K562 (cell line): ENCODE measurements at regions not wholly inside any gene's neighbourhood (a gene's known extent, or its start where the extent isn't known, plus 50 kb on each side); places are given as distances from the start of the nearest gene placed in this dataset.

Experiments used
- CHD7 ChIP-seq: fragments of 200-600 bp; sonication (generic); IDR thresholded peaks from one replicate; pipeline ENCODE4 v1.6.1; 2012; ENCODE audit warnings: mild to moderate bottlenecking, low read depth, low read length, inconsistent platforms
- HEY1 ChIP-seq: fragments of 250-450 bp; sonication (Bioruptor Pico); IDR thresholded peaks from 2 replicates; pipeline ENCODE4 v1.5.0; 2020; ENCODE audit warnings: mild to moderate bottlenecking, moderate library complexity, borderline replicate concordance
- KLF16 ChIP-seq: IDR thresholded peaks from 2 replicates; pipeline ENCODE4 v1.6.1; 2016; ENCODE audit warnings: antibody characterized with exemption
- NUFIP1 ChIP-seq: fragments of 450-650 bp; IDR thresholded peaks from 2 replicates; pipeline ENCODE4 v1.6.1; 2018; ENCODE audit not compliant: partially characterized antibody
- PHTF2 ChIP-seq: fragments of 250-450 bp; sonication (Bioruptor Pico); IDR thresholded peaks from 2 replicates; pipeline ENCODE4 v1.5.0; 2021; ENCODE audit warnings: mild to moderate bottlenecking
- PPARD ChIP-seq: fragments of 250-450 bp; sonication (Bioruptor Pico); IDR thresholded peaks from 2 replicates; pipeline ENCODE4 v1.8.0; 2022; ENCODE audit warnings: inconsistent platforms, mild to moderate bottlenecking, moderate library complexity
- SIN3A ChIP-seq, 2 experiments: fragments of 150-350 bp in 1 of 2; IDR thresholded peaks; 2 replicates each; pipeline ENCODE4 v1.6.1; 2011 to 2016; ENCODE audit warnings: borderline replicate concordance in 2 of 2, low read depth in 2 of 2, low read length in 2 of 2, mild to moderate bottlenecking in 2 of 2, moderate library complexity in 2 of 2; ENCODE audit not compliant: control insufficient read depth in 1 of 2
- STAT5B ChIP-seq: fragments of 250-450 bp; sonication (Bioruptor Pico); IDR thresholded peaks from 2 replicates; pipeline ENCODE4 v1.8.0; 2021; ENCODE audit warnings: mild to moderate bottlenecking, inconsistent platforms
- ZNF282 ChIP-seq: sonication (generic); formaldehyde crosslinking; IDR thresholded peaks from 2 replicates; pipeline ENCODE4 v1.8.1; 2023; ENCODE audit warnings: missing genetic modification reagents
- ZNF407 ChIP-seq: fragments of 450-650 bp; IDR thresholded peaks from 2 replicates; pipeline ENCODE4 v1.6.1; 2016; ENCODE audit warnings: low read depth

GRCh38 chr18:43574974-43575373, 297.7 kb upstream of the SYT4 start (continued):
- TF ChIP-seq CHD7 (no peak), PHTF2 (CRISPR knock-in tag) (no peak), ZNF407 (no peak), STAT5B (no peak), KLF16 (no peak), ZNF282 (CRISPR knock-in tag) (no peak), SIN3A (IDR thresholded peaks at IDR 0.05; ENCODE audit: borderline replicate concordance in 2 of 2, control insufficient read depth in 1 of 2, low read depth in 2 of 2, low read length in 2 of 2) (no peak), NUFIP1 (no peak), PPARD (CRISPR knock-in tag) (no peak), HEY1 (CRISPR knock-in tag) (no peak)
